ENCODE measurements at regions not wholly inside any gene's neighbourhood (a gene's known extent, or its start where the extent isn't known, plus 50 kb on each side); places are given as distances from the start of the nearest gene placed in this dataset.

DNA sequence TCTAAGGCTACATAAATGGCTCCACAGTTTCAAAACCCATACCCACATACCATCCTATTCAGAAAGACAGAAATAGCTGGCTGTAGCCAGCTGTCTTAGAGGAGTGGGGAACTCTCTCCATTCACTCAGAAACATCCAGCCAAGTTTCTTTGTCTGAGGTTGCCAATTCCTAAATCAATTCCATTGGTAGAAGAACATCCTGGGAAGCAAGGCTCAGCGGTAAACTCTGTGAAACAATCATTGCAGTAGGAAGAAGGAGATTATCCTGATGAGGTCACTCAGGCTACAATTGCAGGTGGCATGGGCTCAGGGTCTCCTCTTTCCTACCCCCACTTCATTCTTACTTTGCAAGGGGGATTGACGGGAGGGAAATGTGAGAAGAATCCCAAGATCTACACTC lies 154.0 kb downstream of the ETV1 start:
- H3K27ac ChIP-seq (ENCODE audit: low read depth in 1 of 2, low read length in 2 of 2): no peak overlapping the region
- no peak overlapping the region for H3K4me3 ChIP-seq (ENCODE audit: low read length in 2 of 2)
- no peaks in the 10 kb centered on the region for H3K9me3 ChIP-seq (ENCODE audit: control insufficient read depth, low read length)
- 83 to 85% methylated on average over 2 of the region's 2 CpGs for WGBS, 2 donors
- peaks cover 0 to 2% of the 10 kb centered on the region in 2 donors for H3K4me1 ChIP-seq (ENCODE audit: control insufficient read depth in 1 of 2, insufficient read depth in 2 of 2, low read length in 2 of 2)
- DNase-seq (no peak), ATAC-seq (ENCODE audit: low FRiP score) (no peak)
- H3K36me3 ChIP-seq (ENCODE audit: control insufficient read depth in 1 of 2, insufficient read depth in 2 of 2, low read length in 1 of 2): no peaks in the 10 kb centered on the region
- intact Hi-C loops (cut with DNase I): no loop called here
- H3K27me3 ChIP-seq (ENCODE audit: control insufficient read depth in 1 of 2, insufficient read depth in 2 of 2, low read length in 1 of 2): no peaks in the 10 kb centered on the region

DNA sequence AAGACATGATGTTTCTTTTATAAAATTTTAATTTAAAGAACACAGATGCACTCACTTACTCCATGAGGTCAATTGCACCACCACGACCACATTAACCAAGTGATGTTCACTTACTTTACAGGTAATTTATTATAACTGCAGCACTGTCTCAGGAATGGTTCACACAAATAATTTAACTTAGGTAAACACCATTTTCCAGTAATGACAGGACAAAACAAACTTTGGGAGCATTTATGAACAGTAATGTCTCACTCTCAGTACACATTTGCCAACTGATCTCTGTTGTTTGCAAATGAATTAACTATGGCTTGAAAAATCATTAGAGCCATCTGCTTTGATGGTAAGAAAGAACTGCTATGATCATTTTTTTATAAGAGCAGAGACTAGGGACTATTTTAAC lies 150.4 kb downstream of the ETV1 start:
- WGBS, 2 donors: 25 to 41% methylated on average over 1 of the region's 1 CpG
- intact Hi-C loops (cut with DNase I): no loop called here
- no peak for ATAC-seq (ENCODE audit: low FRiP score)

More for the DNA sequence above, 150.4 kb downstream of the ETV1 start:
- H3K4me3 ChIP-seq (ENCODE audit: low read length in 2 of 2): no peak overlapping the region
- H3K27ac ChIP-seq (ENCODE audit: low read depth in 1 of 2, low read length in 2 of 2): no peak overlapping the region
- no peaks in the 10 kb centered on the region for H3K27me3 ChIP-seq (ENCODE audit: control insufficient read depth in 1 of 2, insufficient read depth in 2 of 2, low read length in 1 of 2)
- no peaks in the 10 kb centered on the region for H3K4me1 ChIP-seq (ENCODE audit: control insufficient read depth in 1 of 2, insufficient read depth in 2 of 2, low read length in 2 of 2)
- no peaks in the 10 kb centered on the region for H3K9me3 ChIP-seq (ENCODE audit: control insufficient read depth, low read length)
- DNase-seq: no peak
- H3K36me3 ChIP-seq (ENCODE audit: control insufficient read depth in 1 of 2, insufficient read depth in 2 of 2, low read length in 1 of 2): no peaks in the 10 kb centered on the region
